Fibroblast of lung (primary cell): ENCODE measurements at regions not wholly inside any gene's neighbourhood (a gene's known extent, or its start where the extent isn't known, plus 50 kb on each side); places are given as distances from the start of the nearest gene placed in this dataset.

Source experiments
- EZH2 ChIP-seq: IDR thresholded peaks from 2 replicates; pipeline ENCODE4 v1.5.1; 2012; ENCODE audit warnings: low read length, control low read depth, mild to moderate bottlenecking; ENCODE audit errors: missing control alignments
- TF ChIP-seq, protein P1 (sequence below), 2 donors: IDR thresholded peaks in 1 of 2; conservative IDR thresholded peaks in 1 of 2; 1 replicate in 1 of 2; 2 replicates in 1 of 2; pipeline ENCODE4 v1.5.1; 2011 to 2012; ENCODE audit warnings: low read length in 2 of 2, control low read depth in 1 of 2, inconsistent platforms in 1 of 2, low read depth in 1 of 2, mild to moderate bottlenecking in 1 of 2

DNA sequence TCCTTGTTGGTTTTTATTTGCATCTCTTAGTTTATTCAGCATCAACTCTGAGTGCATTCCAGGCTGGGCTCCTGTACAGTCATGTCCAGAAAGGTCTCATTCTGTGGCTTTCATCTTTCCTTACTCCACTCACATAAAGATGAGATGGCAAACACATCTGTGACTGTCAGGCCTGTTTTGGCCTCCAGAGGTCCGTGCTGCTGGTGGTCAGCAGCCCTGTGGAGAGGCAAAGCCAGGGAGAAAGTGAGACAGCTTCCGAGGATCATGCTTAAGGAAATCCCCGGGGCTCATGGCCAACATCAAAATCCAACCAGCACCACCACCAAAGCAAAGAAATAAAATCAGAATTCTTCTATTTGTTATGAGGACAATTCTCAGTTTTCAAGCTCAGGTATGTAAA lies 96.1 kb upstream of the HIVEP3 start:
- TF ChIP-seq, protein P1, sequence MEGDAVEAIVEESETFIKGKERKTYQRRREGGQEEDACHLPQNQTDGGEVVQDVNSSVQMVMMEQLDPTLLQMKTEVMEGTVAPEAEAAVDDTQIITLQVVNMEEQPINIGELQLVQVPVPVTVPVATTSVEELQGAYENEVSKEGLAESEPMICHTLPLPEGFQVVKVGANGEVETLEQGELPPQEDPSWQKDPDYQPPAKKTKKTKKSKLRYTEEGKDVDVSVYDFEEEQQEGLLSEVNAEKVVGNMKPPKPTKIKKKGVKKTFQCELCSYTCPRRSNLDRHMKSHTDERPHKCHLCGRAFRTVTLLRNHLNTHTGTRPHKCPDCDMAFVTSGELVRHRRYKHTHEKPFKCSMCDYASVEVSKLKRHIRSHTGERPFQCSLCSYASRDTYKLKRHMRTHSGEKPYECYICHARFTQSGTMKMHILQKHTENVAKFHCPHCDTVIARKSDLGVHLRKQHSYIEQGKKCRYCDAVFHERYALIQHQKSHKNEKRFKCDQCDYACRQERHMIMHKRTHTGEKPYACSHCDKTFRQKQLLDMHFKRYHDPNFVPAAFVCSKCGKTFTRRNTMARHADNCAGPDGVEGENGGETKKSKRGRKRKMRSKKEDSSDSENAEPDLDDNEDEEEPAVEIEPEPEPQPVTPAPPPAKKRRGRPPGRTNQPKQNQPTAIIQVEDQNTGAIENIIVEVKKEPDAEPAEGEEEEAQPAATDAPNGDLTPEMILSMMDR (conservative IDR thresholded peaks at IDR 0.05 in 1 of 2, IDR thresholded peaks at IDR 0.05 in 1 of 2; ENCODE audit: low read depth in 1 of 2, low read length in 2 of 2) = no peak
- no peak for TF ChIP-seq EZH2
